ENCODE measurements at regions not wholly inside any gene's neighbourhood (a gene's known extent, or its start where the extent isn't known, plus 50 kb on each side); places are given as distances from the start of the nearest gene placed in this dataset.

DNA sequence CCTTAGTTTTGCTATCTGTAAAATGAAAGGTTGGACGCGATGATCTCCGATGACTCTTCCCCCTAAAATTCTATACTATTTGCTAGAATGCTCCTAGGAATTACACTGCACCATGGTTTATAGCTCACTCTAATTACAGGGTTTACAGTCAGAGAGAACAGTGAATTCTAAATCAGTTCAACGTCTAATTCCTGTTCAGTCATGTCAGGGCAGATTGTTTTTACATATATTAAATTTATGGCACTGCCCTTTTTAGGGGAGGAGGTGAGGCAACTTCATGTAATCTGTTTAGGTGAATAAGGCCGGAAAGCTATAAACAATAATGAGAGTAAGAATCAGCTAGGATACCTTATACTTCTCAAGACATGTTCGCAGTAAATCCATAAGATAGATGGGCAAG is 293.9 kb downstream of the BAMBI start:
- no peak for TF ChIP-seq EZH2phosphoT487 (IDR thresholded peaks at IDR 0.05; ENCODE audit: unreplicated experiment)
- TF ChIP-seq, protein P1, sequence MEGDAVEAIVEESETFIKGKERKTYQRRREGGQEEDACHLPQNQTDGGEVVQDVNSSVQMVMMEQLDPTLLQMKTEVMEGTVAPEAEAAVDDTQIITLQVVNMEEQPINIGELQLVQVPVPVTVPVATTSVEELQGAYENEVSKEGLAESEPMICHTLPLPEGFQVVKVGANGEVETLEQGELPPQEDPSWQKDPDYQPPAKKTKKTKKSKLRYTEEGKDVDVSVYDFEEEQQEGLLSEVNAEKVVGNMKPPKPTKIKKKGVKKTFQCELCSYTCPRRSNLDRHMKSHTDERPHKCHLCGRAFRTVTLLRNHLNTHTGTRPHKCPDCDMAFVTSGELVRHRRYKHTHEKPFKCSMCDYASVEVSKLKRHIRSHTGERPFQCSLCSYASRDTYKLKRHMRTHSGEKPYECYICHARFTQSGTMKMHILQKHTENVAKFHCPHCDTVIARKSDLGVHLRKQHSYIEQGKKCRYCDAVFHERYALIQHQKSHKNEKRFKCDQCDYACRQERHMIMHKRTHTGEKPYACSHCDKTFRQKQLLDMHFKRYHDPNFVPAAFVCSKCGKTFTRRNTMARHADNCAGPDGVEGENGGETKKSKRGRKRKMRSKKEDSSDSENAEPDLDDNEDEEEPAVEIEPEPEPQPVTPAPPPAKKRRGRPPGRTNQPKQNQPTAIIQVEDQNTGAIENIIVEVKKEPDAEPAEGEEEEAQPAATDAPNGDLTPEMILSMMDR (conservative IDR thresholded peaks at IDR 0.05; ENCODE audit: low read depth in 2 of 2), result no peak
- TF ChIP-seq JUNB (IDR thresholded peaks at IDR 0.05; ENCODE audit: unreplicated experiment), result no peak
- TF ChIP-seq POLR2AphosphoS5 (IDR thresholded peaks at IDR 0.05; ENCODE audit: low read depth), result no peak
- no peak for TF ChIP-seq EZH2 (IDR thresholded peaks at IDR 0.05; ENCODE audit: low read depth, unreplicated experiment)
- TF ChIP-seq ZNF114 (CRISPR knock-in tag; IDR thresholded peaks at IDR 0.05), result no peak
- TF ChIP-seq, protein P2, sequence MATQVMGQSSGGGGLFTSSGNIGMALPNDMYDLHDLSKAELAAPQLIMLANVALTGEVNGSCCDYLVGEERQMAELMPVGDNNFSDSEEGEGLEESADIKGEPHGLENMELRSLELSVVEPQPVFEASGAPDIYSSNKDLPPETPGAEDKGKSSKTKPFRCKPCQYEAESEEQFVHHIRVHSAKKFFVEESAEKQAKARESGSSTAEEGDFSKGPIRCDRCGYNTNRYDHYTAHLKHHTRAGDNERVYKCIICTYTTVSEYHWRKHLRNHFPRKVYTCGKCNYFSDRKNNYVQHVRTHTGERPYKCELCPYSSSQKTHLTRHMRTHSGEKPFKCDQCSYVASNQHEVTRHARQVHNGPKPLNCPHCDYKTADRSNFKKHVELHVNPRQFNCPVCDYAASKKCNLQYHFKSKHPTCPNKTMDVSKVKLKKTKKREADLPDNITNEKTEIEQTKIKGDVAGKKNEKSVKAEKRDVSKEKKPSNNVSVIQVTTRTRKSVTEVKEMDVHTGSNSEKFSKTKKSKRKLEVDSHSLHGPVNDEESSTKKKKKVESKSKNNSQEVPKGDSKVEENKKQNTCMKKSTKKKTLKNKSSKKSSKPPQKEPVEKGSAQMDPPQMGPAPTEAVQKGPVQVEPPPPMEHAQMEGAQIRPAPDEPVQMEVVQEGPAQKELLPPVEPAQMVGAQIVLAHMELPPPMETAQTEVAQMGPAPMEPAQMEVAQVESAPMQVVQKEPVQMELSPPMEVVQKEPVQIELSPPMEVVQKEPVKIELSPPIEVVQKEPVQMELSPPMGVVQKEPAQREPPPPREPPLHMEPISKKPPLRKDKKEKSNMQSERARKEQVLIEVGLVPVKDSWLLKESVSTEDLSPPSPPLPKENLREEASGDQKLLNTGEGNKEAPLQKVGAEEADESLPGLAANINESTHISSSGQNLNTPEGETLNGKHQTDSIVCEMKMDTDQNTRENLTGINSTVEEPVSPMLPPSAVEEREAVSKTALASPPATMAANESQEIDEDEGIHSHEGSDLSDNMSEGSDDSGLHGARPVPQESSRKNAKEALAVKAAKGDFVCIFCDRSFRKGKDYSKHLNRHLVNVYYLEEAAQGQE (IDR thresholded peaks at IDR 0.05; ENCODE audit: unreplicated experiment), result no peak

Measured in GM23338 (cell line).